ENCODE measurements at regions not wholly inside any gene's neighbourhood (a gene's known extent, or its start where the extent isn't known, plus 50 kb on each side); places are given as distances from the start of the nearest gene placed in this dataset.

DNA sequence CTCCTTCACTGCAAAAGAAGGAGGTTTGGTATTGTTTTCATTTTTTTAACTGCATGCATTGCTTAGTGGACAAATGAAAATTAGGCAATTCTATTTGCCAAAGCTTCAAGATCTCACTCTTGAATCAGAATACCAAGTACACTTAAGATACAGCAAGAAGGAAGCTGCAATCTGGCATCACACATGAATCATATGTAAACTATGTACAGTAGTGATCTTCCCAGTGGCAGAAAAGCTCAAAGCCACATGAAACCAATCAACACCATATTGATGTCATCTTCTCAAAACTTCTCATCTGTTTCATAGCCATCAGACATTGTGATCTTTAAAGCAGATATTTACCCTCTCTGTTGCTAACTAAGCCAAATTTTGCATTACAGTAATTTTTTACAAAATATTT, 550.1 kb downstream of the LTN1 start:
- ATAC-seq (ENCODE audit: low read depth) (no peak), DNase-seq (no peak)
- Mint-ChIP-seq H3K4me3 (no peak overlapping the region), H3K4me1 (no peaks in the 10 kb centered on the region), H3K36me3 (ENCODE audit: low read depth) (no peaks in the 10 kb centered on the region), H3K27me3 (no peaks in the 10 kb centered on the region), H3K27ac (no peak overlapping the region), H3K9me3 (peaks cover 7% of the 10 kb centered on the region)
- ChIA-PET CTCF (no interaction called here), POLR2A (no interaction called here)
- TF ChIP-seq CTCF (IDR thresholded peaks at IDR 0.05): no peak
- intact Hi-C loops (cut with micrococcal nuclease): no loop called here

DNA sequence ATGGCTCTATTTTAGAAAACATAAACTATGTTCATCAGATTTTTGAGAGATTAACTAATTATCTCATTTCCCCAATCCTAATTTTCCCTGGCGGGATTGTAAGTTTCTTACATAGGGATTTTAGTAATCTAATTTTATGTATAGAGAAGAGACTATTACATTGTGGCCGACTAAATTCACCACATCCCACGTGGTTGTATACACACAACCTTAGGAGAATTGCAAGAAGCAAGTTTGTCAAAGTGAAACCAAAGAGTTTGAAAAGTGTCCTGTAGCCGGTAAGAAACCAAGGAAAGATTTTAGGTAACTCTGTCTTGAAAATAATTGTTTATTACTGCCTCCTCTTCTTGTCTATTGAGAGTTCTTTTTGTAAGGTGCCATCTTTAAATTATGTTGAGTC, 550.6 kb downstream of the LTN1 start:
- H3K9me3 Mint-ChIP-seq: peaks cover 6% of the 10 kb centered on the region
- no peak overlapping the region for H3K27ac Mint-ChIP-seq
- intact Hi-C loops (cut with micrococcal nuclease): no loop called here
- DNase-seq: no peak
- ChIA-PET POLR2A (no interaction called here), CTCF (no interaction called here)
- no peaks in the 10 kb centered on the region for H3K36me3 Mint-ChIP-seq (ENCODE audit: low read depth)
- ATAC-seq (ENCODE audit: low read depth): no peak
- no peaks in the 10 kb centered on the region for H3K27me3 Mint-ChIP-seq
- H3K4me3 Mint-ChIP-seq: no peak overlapping the region
- no peak for TF ChIP-seq CTCF (IDR thresholded peaks at IDR 0.05)
- no peaks in the 10 kb centered on the region for H3K4me1 Mint-ChIP-seq

DNA sequence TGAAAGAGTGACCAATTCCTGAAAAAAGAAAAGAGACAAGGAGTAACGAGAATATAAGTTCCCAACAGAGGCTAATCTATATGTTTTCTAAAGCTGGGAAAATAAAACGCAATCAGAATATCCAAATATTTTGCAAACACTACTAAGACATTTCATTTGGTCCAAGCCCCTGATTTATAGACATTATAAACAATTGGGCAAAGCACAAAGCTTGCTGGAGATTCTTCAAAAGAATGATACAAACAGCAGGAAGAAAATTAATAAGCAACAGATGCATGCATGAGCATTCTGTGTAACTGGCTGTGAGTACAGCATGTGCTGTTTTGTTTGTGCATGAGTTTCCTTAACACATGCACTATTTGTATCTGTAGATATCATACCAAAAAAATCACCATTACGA, 552.9 kb downstream of the LTN1 start:
- Mint-ChIP-seq H3K27ac (no peak overlapping the region), H3K4me3 (no peak overlapping the region), H3K9me3 (no peaks in the 10 kb centered on the region), H3K36me3 (ENCODE audit: low read depth) (no peaks in the 10 kb centered on the region), H3K27me3 (no peaks in the 10 kb centered on the region), H3K4me1 (no peaks in the 10 kb centered on the region)
- TF ChIP-seq CTCF (IDR thresholded peaks at IDR 0.05): no peak
- ChIA-PET POLR2A (no interaction called here), CTCF (no interaction called here)
- intact Hi-C loops (cut with micrococcal nuclease): no loop called here
- no peak for DNase-seq
- ATAC-seq (ENCODE audit: low read depth): no peak

- no peak overlapping the region for H3K27ac Mint-ChIP-seq
These were observed 553.4 kb downstream of the LTN1 start for GRCh38 chr21:28439251-28439650.

GRCh38 chr21:28437061-28437460, 555.6 kb downstream of the LTN1 start:
- H3K4me1 Mint-ChIP-seq: no peaks in the 10 kb centered on the region
- CTCF ChIA-PET: no interaction called here
- DNase-seq: no peak
- no peaks in the 10 kb centered on the region for H3K9me3 Mint-ChIP-seq
- intact Hi-C loops (cut with micrococcal nuclease): no loop called here
- no peak overlapping the region for H3K4me3 Mint-ChIP-seq
- POLR2A ChIA-PET: no interaction called here
- no peaks in the 10 kb centered on the region for H3K27me3 Mint-ChIP-seq
- H3K36me3 Mint-ChIP-seq (ENCODE audit: low read depth): no peaks in the 10 kb centered on the region
- ATAC-seq (ENCODE audit: low read depth): no peak
- no peak overlapping the region for H3K27ac Mint-ChIP-seq
- TF ChIP-seq CTCF (IDR thresholded peaks at IDR 0.05): no peak

More at GRCh38 chr21:28439251-28439650, 553.4 kb downstream of the LTN1 start:
- H3K4me1 Mint-ChIP-seq: no peaks in the 10 kb centered on the region
- no peak overlapping the region for H3K4me3 Mint-ChIP-seq
- intact Hi-C loops (cut with micrococcal nuclease): no loop called here
- no peak for TF ChIP-seq CTCF (IDR thresholded peaks at IDR 0.05)
- ATAC-seq (ENCODE audit: low read depth) (no peak), DNase-seq (no peak)
- H3K27me3 Mint-ChIP-seq: no peaks in the 10 kb centered on the region
- no peaks in the 10 kb centered on the region for H3K9me3 Mint-ChIP-seq
- H3K36me3 Mint-ChIP-seq (ENCODE audit: low read depth): no peaks in the 10 kb centered on the region
- CTCF ChIA-PET: no interaction called here
- POLR2A ChIA-PET: no interaction called here

Data from activated B cell treated with CpG ODN at 0.5 μM for 24 hours (primary cell).